ENCODE measurements at regions not wholly inside any gene's neighbourhood (a gene's known extent, or its start where the extent isn't known, plus 50 kb on each side); places are given as distances from the start of the nearest gene placed in this dataset.
"Not testable (repeated sequence)": the region's sequence is repeated elsewhere in the genome, so short reads cannot be mapped to it uniquely, and the experiment has no call there.

GRCh38 chr10:36425131-36425797 lies 700.1 kb upstream of the ANKRD30A start:
- DNase-seq: no peak

GRCh38 chr10:36424502-36424901 lies 700.9 kb upstream of the ANKRD30A start:
- DNase-seq: no peak

- no peak for DNase-seq
These were observed 701.6 kb upstream of the ANKRD30A start for GRCh38 chr10:36423821-36424248.

GRCh38 chr10:36421992-36422391 lies 703.4 kb upstream of the ANKRD30A start:
- no peak for DNase-seq

- DNase-seq: no peak
These were observed 708.9 kb upstream of the ANKRD30A start for GRCh38 chr10:36416513-36416912.

- no peak for DNase-seq
These were observed 712.5 kb upstream of the ANKRD30A start for GRCh38 chr10:36412942-36413341.

- DNase-seq: not testable (repeated sequence)
These were observed 725.2 kb upstream of the ANKRD30A start for GRCh38 chr10:36400238-36400637.

GRCh38 chr10:36393801-36394200 lies 731.6 kb upstream of the ANKRD30A start:
- DNase-seq: no peak

- DNase-seq: no peak
These were observed 734.0 kb upstream of the ANKRD30A start for GRCh38 chr10:36391405-36391804.

GRCh38 chr10:36390221-36390620 lies 735.2 kb upstream of the ANKRD30A start:
- no peak for DNase-seq

GRCh38 chr10:36388166-36388565 lies 737.2 kb upstream of the ANKRD30A start:
- no peak for DNase-seq

- DNase-seq: no peak
These were observed 739.7 kb upstream of the ANKRD30A start for GRCh38 chr10:36385693-36386092.

GRCh38 chr10:36383349-36383748 lies 741.3 kb upstream of the FZD8 start:
- DNase-seq: no peak

- DNase-seq: no peak
These were observed 739.7 kb upstream of the FZD8 start for GRCh38 chr10:36381748-36382147.

- DNase-seq: no peak
These were observed 738.4 kb upstream of the FZD8 start for GRCh38 chr10:36380538-36380937.

- DNase-seq: no peak
These were observed 733.0 kb upstream of the FZD8 start for GRCh38 chr10:36375107-36375506.

- no peak for DNase-seq
These were observed 731.5 kb upstream of the FZD8 start for GRCh38 chr10:36373424-36374096.

- DNase-seq: no peak
These were observed 725.3 kb upstream of the FZD8 start for GRCh38 chr10:36367362-36367761.

- no peak for DNase-seq
These were observed 724.7 kb upstream of the FZD8 start for GRCh38 chr10:36366843-36367242.

- no peak for DNase-seq
These were observed 724.0 kb upstream of the FZD8 start for GRCh38 chr10:36366065-36366464.

- no peak for DNase-seq
These were observed 720.2 kb upstream of the FZD8 start for GRCh38 chr10:36362257-36362656.

- DNase-seq: no peak
These were observed 716.6 kb upstream of the FZD8 start for GRCh38 chr10:36358736-36359135.

GRCh38 chr10:36354633-36355032 lies 712.5 kb upstream of the FZD8 start:
- DNase-seq: no peak

- no peak for DNase-seq
These were observed 709.1 kb upstream of the FZD8 start for GRCh38 chr10:36351159-36351558.
